ENCODE measurements at regions not wholly inside any gene's neighbourhood (a gene's known extent, or its start where the extent isn't known, plus 50 kb on each side); places are given as distances from the start of the nearest gene placed in this dataset.
"Not testable (repeated sequence)": the region's sequence is repeated elsewhere in the genome, so short reads cannot be mapped to it uniquely, and the experiment has no call there.

- no peak for DNase-seq
Observed at GRCh38 chr10:84863675-84864074, 535.3 kb downstream of the CCSER2 start.

DNA sequence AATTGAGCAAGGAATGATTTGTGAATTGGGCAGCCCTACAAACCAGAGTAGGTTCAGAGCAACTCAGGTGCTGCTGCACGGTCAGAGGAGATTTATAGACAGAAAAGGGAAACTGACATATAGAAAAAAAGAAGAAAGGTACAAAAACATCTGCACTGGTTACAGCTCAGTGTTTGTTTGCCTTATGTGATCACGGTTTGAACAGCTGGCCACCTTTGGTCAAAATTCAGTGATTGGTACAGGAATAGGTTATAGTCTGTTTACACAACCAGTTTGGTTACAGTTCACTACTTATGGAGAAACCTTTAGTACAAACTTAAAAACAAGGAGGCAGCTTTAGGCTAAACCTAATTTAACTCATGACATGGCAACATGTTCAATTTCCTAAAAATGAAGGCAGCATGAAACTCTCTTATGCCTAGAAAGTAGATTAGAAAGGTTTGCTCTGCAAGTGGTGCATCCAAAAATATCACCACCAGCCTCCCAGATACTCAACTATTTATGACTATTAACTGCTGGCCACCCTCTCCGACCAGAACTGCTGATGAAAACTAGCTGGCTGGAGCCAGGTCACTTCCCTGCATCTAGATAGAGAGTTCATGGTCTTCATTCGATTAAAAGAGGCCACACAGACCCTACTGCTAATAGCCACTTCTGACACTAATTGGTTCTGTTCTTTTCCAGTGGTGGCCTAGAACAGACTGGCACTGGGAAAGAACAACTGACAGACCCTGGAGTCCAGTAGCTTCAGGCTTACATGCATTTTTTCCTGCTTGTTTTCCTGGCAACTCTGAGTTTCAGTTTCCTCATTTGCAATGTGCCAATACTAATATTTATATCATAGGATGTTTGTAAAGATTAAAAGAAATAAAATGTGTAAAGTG lies 548.0 kb downstream of the CCSER2 start:
- DNase-seq, result no peak

DNA sequence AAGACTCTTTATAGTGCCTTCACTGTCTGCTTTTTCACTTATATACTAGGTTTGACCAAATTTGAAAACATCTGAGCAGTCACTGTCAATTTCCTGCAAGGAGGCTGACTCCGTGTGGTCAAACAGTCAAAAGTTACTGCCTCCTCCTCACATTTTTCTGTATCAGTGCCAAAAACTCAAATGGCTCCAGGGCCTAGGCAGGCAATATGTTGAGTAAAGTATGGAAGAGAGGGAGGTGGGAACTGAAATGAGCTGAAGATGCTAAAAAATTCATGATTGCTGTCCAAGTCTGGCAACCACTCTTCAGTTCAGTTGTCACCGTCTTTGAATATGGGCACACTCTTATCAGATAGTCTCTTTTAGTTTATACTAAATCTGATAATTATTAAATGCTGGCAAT lies 551.6 kb downstream of the CCSER2 start:
- no peak for DNase-seq

DNA sequence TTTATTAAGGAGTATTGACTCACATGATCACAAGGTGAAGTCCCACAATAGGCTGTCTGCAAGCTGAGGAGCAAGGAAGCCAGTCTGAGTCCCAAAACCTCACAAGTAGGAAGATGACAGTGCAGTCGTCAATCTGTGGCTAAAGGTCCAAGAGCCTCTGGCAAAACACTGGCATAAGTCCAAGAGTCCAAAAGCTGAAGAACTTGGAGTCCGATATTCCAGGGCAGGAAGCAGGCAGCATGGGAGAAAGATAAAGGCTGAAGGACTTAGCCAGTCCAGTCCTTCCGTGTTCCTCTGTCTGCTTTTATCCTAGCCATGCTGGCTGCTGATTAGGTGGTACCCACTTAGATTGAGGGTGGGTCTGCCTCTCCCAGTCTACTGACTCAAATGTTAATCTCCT lies 553.3 kb downstream of the CCSER2 start:
- not testable (repeated sequence) for DNase-seq

GRCh38 chr10:84890706-84891105 lies 562.3 kb downstream of the CCSER2 start:
- DNase-seq, result no peak

GRCh38 chr10:84891631-84892030 lies 563.2 kb downstream of the CCSER2 start:
- no peak for DNase-seq

DNA sequence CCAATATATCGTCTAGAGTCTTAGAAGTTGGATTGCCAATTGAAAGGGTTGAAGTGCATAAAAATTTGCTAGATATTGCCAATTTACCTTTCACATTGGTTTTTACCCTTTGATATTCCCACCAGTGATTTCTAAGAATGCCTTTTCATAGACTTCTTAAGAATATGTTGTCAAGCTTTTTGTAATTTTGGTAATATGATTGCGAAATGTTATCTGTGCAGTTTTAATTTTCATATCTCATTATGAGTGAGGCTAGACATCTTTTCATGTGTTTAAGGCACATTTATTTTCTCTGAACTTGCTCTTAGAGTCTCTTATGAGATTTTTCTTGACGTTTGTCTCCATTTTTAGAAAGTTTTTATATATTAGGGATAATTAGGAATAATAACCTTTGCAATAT lies 567.2 kb downstream of the CCSER2 start:
- no peak for DNase-seq

GRCh38 chr10:84896909-84897308 lies 568.5 kb downstream of the CCSER2 start:
- DNase-seq, result no peak

DNA sequence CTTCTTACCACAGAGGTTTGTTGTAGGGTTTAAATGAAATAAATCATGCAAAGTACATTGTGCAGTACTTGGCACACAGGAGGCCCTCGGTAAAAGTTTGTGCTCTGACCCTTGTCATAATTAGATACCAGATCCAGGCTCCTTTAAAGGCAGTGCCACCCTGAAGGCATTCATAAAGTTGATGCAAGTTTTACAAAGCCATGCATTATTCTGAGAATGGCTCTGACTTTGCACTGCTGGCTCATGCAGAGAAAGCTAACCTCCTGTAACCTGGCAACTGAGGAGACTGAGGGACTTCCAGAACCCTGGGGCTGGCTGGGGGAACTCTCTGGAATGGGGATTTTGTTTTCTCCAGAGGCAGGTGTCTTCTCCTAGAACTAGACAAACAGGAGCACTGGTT lies 570.9 kb downstream of the CCSER2 start:
- DNase-seq, result no peak

DNA sequence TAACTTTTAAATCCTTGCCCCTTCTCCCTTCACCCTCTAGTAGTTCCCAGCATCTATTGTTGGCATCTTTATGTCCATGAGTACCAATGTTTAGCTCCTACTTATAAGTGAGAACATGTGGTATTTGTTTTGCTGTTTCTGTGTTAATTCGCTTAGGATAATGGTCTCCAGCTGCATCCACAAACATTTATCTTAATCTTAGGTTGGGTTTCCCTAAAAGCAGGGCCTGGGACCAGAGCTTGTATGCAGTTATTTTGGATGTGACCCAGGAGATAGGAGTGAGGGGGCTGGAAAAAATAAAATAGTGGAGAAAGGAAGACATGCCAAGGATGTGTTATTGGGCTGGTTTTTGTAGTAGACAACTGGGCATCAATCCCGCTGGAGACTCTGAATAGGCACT lies 571.8 kb downstream of the CCSER2 start:
- DNase-seq, result no peak

- DNase-seq, result no peak
Observed at GRCh38 chr10:84901885-84902284, 573.5 kb downstream of the CCSER2 start.

- DNase-seq, result no peak
Observed at GRCh38 chr10:84902553-84902952, 574.2 kb downstream of the CCSER2 start.

DNA sequence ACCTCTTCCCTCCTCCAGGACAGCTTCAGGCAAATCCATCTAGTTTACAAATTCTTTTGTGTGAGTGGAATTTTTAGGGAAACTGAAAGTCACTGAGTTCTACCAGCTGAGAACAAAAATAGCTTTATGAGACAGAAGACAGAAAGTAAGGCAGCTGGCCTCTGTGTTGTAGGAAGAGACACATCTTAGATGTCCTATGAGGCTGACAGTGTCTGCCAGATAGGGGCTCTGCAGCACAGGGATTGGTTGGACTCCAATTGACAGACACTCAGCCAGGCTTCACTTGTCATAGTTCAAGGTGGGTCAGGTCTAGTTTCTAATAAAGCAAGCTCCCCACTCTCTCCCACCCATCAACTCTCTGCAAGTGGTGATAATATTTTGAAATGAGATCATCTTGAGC lies 574.9 kb downstream of the CCSER2 start:
- no peak for DNase-seq

- DNase-seq, result no peak
Observed at GRCh38 chr10:84907461-84908009, 579.1 kb downstream of the CCSER2 start.

DNA sequence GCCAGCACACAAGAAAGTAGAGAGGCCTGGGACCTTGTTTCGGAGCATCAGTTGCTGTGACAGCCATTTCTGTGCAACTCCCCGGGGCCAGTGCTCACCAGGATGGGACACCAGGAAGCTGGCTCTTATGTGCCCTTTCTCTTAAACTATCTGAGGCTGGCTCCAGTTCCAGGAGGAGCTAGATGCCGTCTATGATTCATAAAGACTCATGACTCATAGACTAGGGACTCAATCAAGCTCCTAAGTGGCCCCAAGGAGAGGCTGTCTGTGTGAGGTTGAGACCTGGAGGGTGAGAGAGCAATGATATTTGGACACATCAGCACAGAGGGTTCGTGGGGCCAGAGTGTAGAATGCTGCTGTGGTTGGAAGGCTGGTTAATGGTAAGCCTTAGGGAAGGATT lies 580.1 kb downstream of the CCSER2 start:
- no peak for DNase-seq

- DNase-seq, result no peak
Observed at GRCh38 chr10:84921701-84922100, 593.3 kb downstream of the CCSER2 start.

DNA sequence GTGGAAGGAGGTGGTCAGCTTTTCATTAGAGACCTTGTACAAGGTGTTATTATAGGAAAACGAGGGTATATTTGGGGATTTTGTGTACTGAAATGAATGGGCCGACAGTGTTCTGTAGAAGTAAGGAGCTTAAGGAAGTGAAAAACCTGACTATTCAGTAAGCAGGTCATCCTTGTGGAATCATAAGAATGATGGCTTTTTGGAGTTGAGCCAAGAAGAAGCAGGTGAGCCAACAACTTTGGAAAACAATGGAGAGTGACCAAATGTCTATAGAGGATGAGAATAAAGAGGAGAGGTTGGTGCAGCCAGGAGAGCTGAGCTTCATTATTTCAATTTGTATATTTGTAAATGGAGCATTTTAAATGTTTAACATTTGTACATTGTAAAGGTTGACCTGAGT lies 595.7 kb downstream of the CCSER2 start:
- DNase-seq, result no peak

DNA sequence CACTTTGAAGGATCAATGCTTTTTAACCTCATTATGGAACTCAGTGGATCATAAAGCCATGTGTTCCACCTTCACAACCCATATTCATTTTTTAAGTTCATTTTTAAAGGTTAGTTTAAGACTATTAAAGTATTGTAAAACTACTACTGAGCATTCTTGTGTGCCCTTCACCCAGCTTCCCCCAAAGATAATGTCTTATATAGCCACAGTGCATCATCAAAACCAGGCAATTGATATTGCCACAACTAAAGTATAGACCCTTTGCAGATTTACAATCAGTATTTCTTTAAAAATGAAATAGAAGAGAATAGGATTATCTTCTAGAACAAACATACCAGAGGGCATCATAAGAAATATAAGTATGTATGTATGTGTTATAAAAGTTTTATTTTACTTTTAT lies 597.1 kb downstream of the CCSER2 start:
- DNase-seq, result no peak

GRCh38 chr10:84933402-84933801 lies 605.0 kb downstream of the CCSER2 start:
- DNase-seq, result no peak

- DNase-seq, result no peak
Observed at GRCh38 chr10:84935772-84936171, 607.4 kb downstream of the CCSER2 start.

DNA sequence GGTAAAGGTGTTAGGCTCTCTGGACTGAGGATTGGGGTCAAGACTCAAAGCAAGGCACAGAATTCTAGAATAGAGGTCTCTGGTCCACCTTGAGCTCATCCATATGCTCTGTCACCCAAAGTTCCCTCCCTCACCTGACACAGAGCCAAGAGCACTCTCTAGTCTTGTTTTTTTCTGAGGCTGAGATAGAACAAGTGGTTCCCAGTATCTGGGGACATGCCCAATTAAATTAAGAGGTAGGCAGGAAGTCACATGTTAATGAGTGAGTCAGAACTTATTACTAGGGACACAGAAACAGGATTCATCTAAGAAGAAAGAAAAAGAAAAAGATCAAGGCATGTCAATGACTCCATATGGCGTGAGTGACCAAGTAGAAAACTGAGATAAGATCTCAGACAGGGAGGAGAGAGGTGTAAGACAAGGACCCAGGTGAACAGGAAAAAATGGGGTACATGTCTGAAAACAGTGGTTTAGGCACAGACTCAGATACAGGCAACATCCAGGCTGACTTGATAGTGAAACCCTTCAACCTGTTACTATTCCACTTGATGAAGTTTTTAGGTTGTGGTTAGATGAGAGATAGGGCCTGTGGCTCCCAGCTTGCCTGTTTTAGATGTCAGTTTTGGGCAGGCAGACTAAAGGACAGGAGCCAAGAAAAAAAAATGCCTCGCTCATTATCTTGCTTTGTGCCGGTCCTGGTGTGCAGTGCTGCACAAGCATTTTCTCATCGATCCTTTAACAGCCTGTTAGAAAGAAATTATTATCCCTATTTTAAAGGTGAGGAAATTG lies 609.9 kb downstream of the CCSER2 start:
- DNase-seq, result no peak

DNA sequence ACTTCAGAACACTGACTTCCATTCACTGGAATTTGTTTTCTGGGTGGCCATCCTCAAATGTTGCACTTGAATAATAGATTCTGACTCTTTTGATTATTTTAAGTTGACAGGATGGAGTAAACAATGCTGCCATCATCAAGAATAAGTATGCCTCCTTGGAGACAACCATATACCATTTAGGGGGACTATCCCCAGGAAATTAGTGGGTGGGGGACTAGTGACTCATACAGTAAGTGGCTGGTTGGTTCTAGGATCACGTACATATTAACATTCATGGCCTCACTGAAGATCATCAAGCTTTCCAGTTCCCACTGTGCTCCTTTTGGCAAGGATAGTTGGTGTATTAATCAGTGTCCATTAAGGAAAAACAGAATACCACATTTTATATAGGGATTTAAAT lies 615.2 kb downstream of the CCSER2 start:
- DNase-seq, result no peak

- no peak for DNase-seq
Observed at GRCh38 chr10:84944187-84944586, 615.8 kb downstream of the CCSER2 start.

DNA sequence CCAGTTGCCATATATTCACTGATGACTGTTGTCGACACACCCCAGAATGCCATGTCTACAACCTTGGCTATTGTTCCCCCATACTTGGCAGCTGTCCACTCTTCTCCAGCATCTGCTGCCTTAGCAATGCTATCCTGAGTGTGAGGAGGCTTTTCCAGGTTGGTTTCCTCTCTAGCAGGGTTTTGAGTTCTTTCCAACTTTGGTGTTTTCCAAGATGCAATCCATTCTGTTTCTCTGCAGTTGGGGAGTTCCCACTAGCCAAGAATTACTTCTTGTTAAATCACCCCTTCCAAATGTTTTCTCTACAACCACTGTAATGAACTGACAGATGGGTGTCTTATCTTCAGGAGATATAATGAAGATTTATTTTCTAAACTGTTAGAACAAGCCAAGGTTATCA lies 617.4 kb downstream of the CCSER2 start:
- peak; percentile 6 for DNase-seq

Data from NCI-H748 treated with DMSO at 0.1 percent for 48 hours (cell line).